Gastroesophageal sphincter (tissue), 4 donors: ENCODE measurements at regions not wholly inside any gene's neighbourhood (a gene's known extent, or its start where the extent isn't known, plus 50 kb on each side); places are given as distances from the start of the nearest gene placed in this dataset.

ENCODE experiments used
- ATAC-seq: fragments of 150-250 bp; one replicate; pipeline ENCODE4 v1.9.1; 2016; ENCODE audit warnings: mild to moderate bottlenecking, moderate library complexity
- H3K27ac ChIP-seq, 4 donors: fragments of 200-600 bp; sonication (generic) in 3 of 4; 1 replicate in 3 of 4; 2 replicates in 1 of 4; pipeline ENCODE4 v1.5.1; 2016 to 2019
- H3K27me3 ChIP-seq: fragments of 200-600 bp; sonication (generic); one replicate; pipeline ENCODE4 v1.5.1; 2019
- H3K36me3 ChIP-seq, 2 donors: fragments of 200-600 bp; sonication (generic); one replicate each; pipeline ENCODE4 v1.5.1; 2019; ENCODE audit warnings: control low read depth in 1 of 2
- H3K4me1 ChIP-seq, 3 donors: fragments of 200-600 bp; sonication (generic); 1 replicate in 2 of 3; 2 replicates in 1 of 3; pipeline ENCODE4 v1.5.1; 2016 to 2019; ENCODE audit warnings: control low read depth in 2 of 3
- H3K4me3 ChIP-seq, 2 donors: fragments of 200-600 bp; sonication (generic); one replicate each; pipeline ENCODE4 v1.5.1; 2019; ENCODE audit warnings: mild to moderate bottlenecking in 1 of 2, moderate library complexity in 1 of 2
- H3K9me3 ChIP-seq, 3 donors: fragments of 200-600 bp; sonication (generic); one replicate each; pipeline ENCODE4 v1.5.1; 2017 to 2019; ENCODE audit warnings: control low read depth in 2 of 3
- EP300 ChIP-seq: sonication (generic); formaldehyde crosslinking; IDR thresholded peaks from one replicate; pipeline ENCODE4 v1.6.1; 2017; ENCODE audit warnings: antibody characterized with exemption, mild to moderate bottlenecking
- POLR2A ChIP-seq, 2 donors: fragments of 450-650 bp; IDR thresholded peaks; one replicate each; pipeline ENCODE4 v1.6.1; 2017; ENCODE audit warnings: antibody characterized with exemption in 2 of 2, mild to moderate bottlenecking in 2 of 2, moderate library complexity in 1 of 2
- POLR2AphosphoS5 ChIP-seq: sonication (generic); formaldehyde crosslinking; IDR thresholded peaks from one replicate; pipeline ENCODE4 v1.6.1; 2017; ENCODE audit warnings: antibody characterized with exemption
- WGBS, 2 donors: methylation state at CpG; one replicate each; pipeline ENCODE4 v1.1.5; 2018; ENCODE audit warnings: low coverage in 1 of 2; 5-methylcytosine and 5-hydroxymethylcytosine counted together
- TF ChIP-seq, protein P1 (sequence below), 4 experiments: fragments of 200-600 bp in 2 of 4; fragments of 450-650 bp in 2 of 4; sonication (generic) in 1 of 4; IDR thresholded peaks; one replicate each; pipeline ENCODE4 v1.5.1; 2017 to 2019; ENCODE audit warnings: antibody characterized with exemption in 4 of 4, mild to moderate bottlenecking in 2 of 4, moderate library complexity in 2 of 4

DNA sequence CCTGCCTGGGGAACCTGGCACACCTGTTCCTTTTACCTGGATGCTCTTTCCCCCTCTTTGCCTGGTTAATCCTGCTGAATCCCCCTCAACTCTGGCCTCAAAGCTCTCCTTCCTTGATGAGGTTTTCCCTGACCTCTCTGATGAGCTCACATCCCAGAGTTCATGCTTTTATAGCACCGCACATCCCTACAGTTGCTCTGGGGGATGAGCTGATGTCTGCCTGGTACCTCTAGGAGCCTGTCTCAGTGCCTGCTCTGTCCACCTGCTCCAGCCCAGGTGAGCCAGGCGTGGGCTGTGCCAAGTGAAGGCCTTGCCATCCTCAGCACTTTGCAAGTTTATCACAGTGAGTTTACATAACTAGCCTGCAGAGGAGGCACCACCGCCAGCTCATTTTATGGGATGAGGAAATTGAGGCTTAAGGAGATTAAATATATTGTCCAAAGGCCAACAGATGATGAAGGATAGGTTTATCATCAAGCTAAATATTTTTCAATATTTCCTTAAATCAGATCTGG is 58.6 kb upstream of the TMPRSS2 start:
- TF ChIP-seq, protein P1, sequence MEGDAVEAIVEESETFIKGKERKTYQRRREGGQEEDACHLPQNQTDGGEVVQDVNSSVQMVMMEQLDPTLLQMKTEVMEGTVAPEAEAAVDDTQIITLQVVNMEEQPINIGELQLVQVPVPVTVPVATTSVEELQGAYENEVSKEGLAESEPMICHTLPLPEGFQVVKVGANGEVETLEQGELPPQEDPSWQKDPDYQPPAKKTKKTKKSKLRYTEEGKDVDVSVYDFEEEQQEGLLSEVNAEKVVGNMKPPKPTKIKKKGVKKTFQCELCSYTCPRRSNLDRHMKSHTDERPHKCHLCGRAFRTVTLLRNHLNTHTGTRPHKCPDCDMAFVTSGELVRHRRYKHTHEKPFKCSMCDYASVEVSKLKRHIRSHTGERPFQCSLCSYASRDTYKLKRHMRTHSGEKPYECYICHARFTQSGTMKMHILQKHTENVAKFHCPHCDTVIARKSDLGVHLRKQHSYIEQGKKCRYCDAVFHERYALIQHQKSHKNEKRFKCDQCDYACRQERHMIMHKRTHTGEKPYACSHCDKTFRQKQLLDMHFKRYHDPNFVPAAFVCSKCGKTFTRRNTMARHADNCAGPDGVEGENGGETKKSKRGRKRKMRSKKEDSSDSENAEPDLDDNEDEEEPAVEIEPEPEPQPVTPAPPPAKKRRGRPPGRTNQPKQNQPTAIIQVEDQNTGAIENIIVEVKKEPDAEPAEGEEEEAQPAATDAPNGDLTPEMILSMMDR (IDR thresholded peaks at IDR 0.05): no peak
- TF ChIP-seq POLR2A (IDR thresholded peaks at IDR 0.05): no peak
- TF ChIP-seq POLR2AphosphoS5: no peak
- no peak for TF ChIP-seq EP300
- Histone ChIP-seq H3K4me1 (no peaks in the 10 kb centered on the region), H3K27ac (no peak overlapping the region), H3K36me3 (no peaks in the 10 kb centered on the region), H3K27me3 (peaks cover 48% of the 10 kb centered on the region), H3K9me3 (peaks cover 0 to 7% (median 0%) of the 10 kb centered on the region in 3 donors), H3K4me3 (no peak overlapping the region)
- 83 to 89% methylated on average over 1 to 2 of the region's 3 CpGs for WGBS, 2 donors
- no peak for ATAC-seq

DNA sequence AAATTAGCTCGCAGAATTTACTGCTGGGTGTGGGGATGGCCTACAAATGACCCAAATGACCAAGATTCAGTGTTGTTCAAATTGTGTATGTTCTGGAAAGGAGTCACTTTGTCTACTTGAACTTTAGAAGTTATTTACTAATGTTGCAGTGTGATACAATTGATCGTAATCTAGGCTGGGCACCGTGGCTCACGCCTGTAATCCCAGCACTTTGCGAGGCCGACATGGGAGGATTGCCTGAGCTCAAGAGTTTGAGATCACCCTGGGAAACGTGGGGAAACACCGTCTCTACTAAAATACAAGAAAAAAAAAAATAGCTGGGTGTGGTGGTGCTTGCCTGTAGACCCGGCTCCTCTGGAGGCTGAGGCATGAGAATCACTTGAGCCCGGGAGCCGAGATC is 57.6 kb upstream of the TMPRSS2 start:
- no peak overlapping the region for H3K27ac ChIP-seq
- no peaks in the 10 kb centered on the region for H3K4me1 ChIP-seq
- WGBS, 2 donors: 57 to 70% methylated on average over 5 of the region's 11 CpGs
- ATAC-seq: no peak
- peaks cover 57% of the 10 kb centered on the region for H3K27me3 ChIP-seq
- no peak overlapping the region for H3K4me3 ChIP-seq
- no peaks in the 10 kb centered on the region for H3K9me3 ChIP-seq
- TF ChIP-seq EP300 (no peak), POLR2A (IDR thresholded peaks at IDR 0.05) (no peak), POLR2AphosphoS5 (no peak)
- TF ChIP-seq, protein P1 (IDR thresholded peaks at IDR 0.05): no peak
- H3K36me3 ChIP-seq: no peaks in the 10 kb centered on the region

DNA sequence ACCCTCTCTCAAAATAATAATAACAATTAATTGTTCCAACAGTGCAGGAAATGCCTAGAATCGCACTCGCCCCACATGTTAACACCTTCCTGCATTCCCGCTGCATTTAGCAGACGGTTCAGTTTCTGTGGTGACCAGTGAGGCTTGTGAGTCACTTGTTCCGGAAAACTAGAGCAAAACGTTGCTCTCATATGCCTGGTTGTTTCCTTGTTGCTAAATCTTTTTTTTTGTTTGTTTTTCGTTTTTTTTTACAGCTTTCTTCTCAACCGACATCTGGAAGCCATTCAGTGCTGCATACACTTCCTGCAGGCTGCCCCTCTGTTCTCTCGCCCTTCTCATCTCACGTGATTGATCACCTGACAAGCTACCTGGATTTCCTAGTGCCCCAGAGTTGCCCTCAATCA is 56.9 kb upstream of the TMPRSS2 start:
- no peaks in the 10 kb centered on the region for H3K9me3 ChIP-seq
- H3K4me1 ChIP-seq: no peaks in the 10 kb centered on the region
- ATAC-seq: no peak
- H3K36me3 ChIP-seq: no peaks in the 10 kb centered on the region
- no peak overlapping the region for H3K27ac ChIP-seq
- no peak for TF ChIP-seq EP300
- TF ChIP-seq POLR2A (IDR thresholded peaks at IDR 0.05): no peak
- TF ChIP-seq, protein P1 (IDR thresholded peaks at IDR 0.05): no peak
- no peak for TF ChIP-seq POLR2AphosphoS5
- 40 to 52% methylated on average over 6 to 10 of the region's 10 CpGs for WGBS, 2 donors
- no peak overlapping the region for H3K4me3 ChIP-seq
- H3K27me3 ChIP-seq: peaks cover 63% of the 10 kb centered on the region

DNA sequence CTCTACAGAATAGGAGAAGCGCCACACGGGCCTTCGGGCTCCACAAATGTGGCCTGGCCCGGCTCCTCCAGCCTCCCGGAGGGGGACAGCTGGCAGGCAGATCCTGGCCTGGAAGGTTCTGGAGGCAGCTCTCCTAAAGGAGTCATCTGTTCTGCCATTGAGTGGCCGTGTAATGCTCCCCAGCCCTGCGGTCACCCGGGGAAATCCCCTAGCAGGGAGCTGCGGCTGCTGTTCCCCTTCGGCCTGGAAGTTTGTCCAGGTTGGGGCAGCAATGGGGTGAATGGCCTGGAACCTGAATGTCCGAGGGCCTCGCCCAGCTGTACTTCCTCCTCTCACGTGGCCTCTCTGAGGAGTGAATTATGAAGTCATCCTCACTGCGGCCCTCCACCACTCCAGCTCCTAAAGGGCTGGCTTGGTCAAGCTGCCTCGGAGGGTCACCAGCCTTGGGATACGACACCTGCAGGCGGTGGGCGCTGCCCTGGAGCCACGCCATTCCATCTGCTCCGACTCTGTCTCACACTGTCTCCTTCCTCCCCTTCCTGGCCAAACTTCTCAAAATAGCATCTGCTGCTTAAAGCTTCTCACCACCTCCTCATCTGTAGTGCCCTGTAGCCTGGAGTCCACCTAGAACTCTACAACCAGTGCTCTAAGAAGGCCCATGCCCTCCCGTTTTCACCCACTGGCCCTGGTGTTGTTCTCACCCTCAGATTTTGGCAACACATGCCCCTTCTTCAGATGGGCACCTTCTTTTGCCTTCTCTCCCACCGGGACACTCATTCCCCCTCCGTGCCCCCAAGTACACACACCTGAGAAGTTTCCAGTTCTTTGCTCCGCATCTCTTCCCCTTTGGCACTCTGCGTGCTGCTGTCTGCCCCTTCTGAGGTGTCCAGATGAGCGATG is 54.4 kb upstream of the TMPRSS2 start:
- no peak overlapping the region for H3K4me3 ChIP-seq
- H3K27me3 ChIP-seq: peaks cover 54% of the 10 kb centered on the region
- no peaks in the 10 kb centered on the region for H3K36me3 ChIP-seq
- no peak overlapping the region for H3K27ac ChIP-seq
- H3K9me3 ChIP-seq: no peaks in the 10 kb centered on the region
- no peaks in the 10 kb centered on the region for H3K4me1 ChIP-seq
- TF ChIP-seq POLR2A (IDR thresholded peaks at IDR 0.05) (no peak), EP300 (no peak), POLR2AphosphoS5 (no peak)
- TF ChIP-seq, protein P1 (IDR thresholded peaks at IDR 0.05): no peak
- ATAC-seq: no peak
- 74 to 82% methylated on average over 7 to 9 of the region's 26 CpGs for WGBS, 2 donors

DNA sequence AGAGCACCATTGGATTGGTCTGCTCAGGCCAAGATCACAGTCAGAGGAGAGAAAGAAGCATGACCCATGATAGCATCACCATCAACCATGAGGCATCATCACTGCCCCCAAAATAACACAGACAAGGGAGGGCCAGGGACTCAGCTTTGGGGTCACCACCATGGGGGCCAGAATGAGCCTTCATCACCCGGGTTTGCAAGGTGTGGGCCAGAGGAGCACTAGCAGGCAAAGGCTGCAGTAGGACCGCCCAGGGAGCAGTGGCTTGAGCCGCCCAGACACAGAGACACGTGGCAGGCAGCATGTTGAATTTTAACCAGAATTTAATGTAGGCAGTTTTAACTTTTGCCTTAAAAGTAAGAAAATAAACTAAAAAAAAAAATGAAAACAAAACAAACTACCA is 53.7 kb upstream of the TMPRSS2 start:
- Histone ChIP-seq H3K27me3 (peaks cover 48% of the 10 kb centered on the region), H3K4me1 (no peaks in the 10 kb centered on the region), H3K36me3 (no peaks in the 10 kb centered on the region), H3K4me3 (no peak overlapping the region), H3K27ac (no peak overlapping the region), H3K9me3 (no peaks in the 10 kb centered on the region)
- WGBS, 2 donors: 92% methylated on average over 2 of the region's 4 CpGs; no CpG with 5 or more reads in 1 of the 2 donors
- TF ChIP-seq, protein P1 (IDR thresholded peaks at IDR 0.05): no peak
- ATAC-seq: no peak
